Tibial nerve (tissue), 4 donors: ENCODE measurements at regions not wholly inside any gene's neighbourhood (a gene's known extent, or its start where the extent isn't known, plus 50 kb on each side); places are given as distances from the start of the nearest gene placed in this dataset.

Experiments
- EP300 ChIP-seq, 2 donors: sonication (generic); formaldehyde crosslinking; IDR thresholded peaks; one replicate each; pipeline ENCODE4 v1.6.1; 2017; ENCODE audit warnings: antibody characterized with exemption in 2 of 2, mild to moderate bottlenecking in 1 of 2
- POLR2A ChIP-seq, 2 donors: fragments of 450-650 bp; IDR thresholded peaks; one replicate each; pipeline ENCODE4 v1.6.1; 2017; ENCODE audit warnings: antibody characterized with exemption in 2 of 2, mild to moderate bottlenecking in 2 of 2, moderate library complexity in 2 of 2
- TF ChIP-seq, protein P1 (sequence below), 5 experiments: fragments of 200-600 bp in 3 of 5; fragments of 450-650 bp in 2 of 5; sonication (generic) in 3 of 5; IDR thresholded peaks; one replicate each; pipeline ENCODE4 v1.5.1; 2016 to 2019; ENCODE audit warnings: antibody characterized with exemption in 5 of 5, mild to moderate bottlenecking in 3 of 5, moderate library complexity in 2 of 5

DNA sequence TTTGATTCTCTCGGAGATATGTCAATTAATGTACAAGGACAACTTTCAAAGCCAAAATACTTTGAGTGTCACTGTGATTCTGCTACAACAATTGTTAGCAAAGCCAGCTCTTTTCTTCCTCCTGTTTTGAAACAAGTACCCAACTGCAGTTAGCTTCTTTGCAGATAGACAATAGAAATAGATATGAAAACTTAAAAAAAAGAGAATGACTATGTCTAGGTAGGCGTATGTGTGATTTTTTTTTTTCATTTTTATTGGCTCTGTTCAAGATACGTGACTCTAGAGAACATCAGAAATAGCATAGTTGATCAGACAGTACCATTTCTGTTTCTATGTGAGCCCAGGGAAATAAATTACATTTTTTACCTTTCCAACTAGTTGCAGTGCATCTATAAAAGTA is 142.9 kb upstream of the CNTN4 start:
- TF ChIP-seq POLR2A (IDR thresholded peaks at IDR 0.05) (no peak), EP300 (IDR thresholded peaks at IDR 0.05) (no peak)
- TF ChIP-seq, protein P1, sequence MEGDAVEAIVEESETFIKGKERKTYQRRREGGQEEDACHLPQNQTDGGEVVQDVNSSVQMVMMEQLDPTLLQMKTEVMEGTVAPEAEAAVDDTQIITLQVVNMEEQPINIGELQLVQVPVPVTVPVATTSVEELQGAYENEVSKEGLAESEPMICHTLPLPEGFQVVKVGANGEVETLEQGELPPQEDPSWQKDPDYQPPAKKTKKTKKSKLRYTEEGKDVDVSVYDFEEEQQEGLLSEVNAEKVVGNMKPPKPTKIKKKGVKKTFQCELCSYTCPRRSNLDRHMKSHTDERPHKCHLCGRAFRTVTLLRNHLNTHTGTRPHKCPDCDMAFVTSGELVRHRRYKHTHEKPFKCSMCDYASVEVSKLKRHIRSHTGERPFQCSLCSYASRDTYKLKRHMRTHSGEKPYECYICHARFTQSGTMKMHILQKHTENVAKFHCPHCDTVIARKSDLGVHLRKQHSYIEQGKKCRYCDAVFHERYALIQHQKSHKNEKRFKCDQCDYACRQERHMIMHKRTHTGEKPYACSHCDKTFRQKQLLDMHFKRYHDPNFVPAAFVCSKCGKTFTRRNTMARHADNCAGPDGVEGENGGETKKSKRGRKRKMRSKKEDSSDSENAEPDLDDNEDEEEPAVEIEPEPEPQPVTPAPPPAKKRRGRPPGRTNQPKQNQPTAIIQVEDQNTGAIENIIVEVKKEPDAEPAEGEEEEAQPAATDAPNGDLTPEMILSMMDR (IDR thresholded peaks at IDR 0.05), result no peak
